Activated T-helper 1 cell treated with anti-CD3 and anti-CD28 coated beads, Interleukin-2, amount 50 U/mL, for 16 hours (primary cell): ENCODE measurements at regions not wholly inside any gene's neighbourhood (a gene's known extent, or its start where the extent isn't known, plus 50 kb on each side); places are given as distances from the start of the nearest gene placed in this dataset.

Experiments used
- DNase-seq, 2 donors: peaks; one replicate each; pipeline ENCODE4 v3.0.0-alpha.2; 2020; ENCODE audit warnings: low read depth in 1 of 2, low spot score in 1 of 2

GRCh38 chr7:130910949-130911944 is 177.2 kb upstream of the KLF14 start:
- no peak for DNase-seq

GRCh38 chr7:130912082-130912861 is 178.3 kb upstream of the KLF14 start:
- DNase-seq: no peak

- peak; percentile 36 to 78 for DNase-seq
Observed at GRCh38 chr7:130912862-130913638, 179.0 kb upstream of the KLF14 start.

- no peak for DNase-seq
Observed at GRCh38 chr7:130913639-130914553, 179.9 kb upstream of the KLF14 start.

- DNase-seq: no peak
Observed at GRCh38 chr7:130914554-130915294, 180.7 kb upstream of the KLF14 start.

- DNase-seq: no peak
Observed at GRCh38 chr7:130917669-130918128, 183.7 kb upstream of the KLF14 start.

- no peak for DNase-seq
Observed at GRCh38 chr7:130918129-130919052, 184.4 kb upstream of the KLF14 start.

- DNase-seq: no peak
Observed at GRCh38 chr7:130919316-130920103, 185.5 kb upstream of the KLF14 start.

- no peak for DNase-seq
Observed at GRCh38 chr7:130920122-130920521, 186.1 kb upstream of the KLF14 start.

- DNase-seq: no peak
Observed at GRCh38 chr7:130921391-130922180, 187.6 kb upstream of the KLF14 start.

GRCh38 chr7:130922206-130923112 is 188.5 kb upstream of the KLF14 start:
- no peak for DNase-seq

- DNase-seq: no peak
Observed at GRCh38 chr7:130923365-130923764, 189.4 kb upstream of the KLF14 start.

GRCh38 chr7:130923930-130924329 is 189.9 kb upstream of the KLF14 start:
- no peak for DNase-seq

GRCh38 chr7:130925136-130925794 is 191.3 kb upstream of the KLF14 start:
- no peak for DNase-seq
